ENCODE measurements at regions not wholly inside any gene's neighbourhood (a gene's known extent, or its start where the extent isn't known, plus 50 kb on each side); places are given as distances from the start of the nearest gene placed in this dataset.

- no peak for TF ChIP-seq POLR2A (IDR thresholded peaks at IDR 0.05)
- no peak for TF ChIP-seq CTCF (IDR thresholded peaks at IDR 0.05)
- no peak for TF ChIP-seq POLR2AphosphoS5 (IDR thresholded peaks at IDR 0.05)
- TF ChIP-seq EP300 (IDR thresholded peaks at IDR 0.05): no peak
Observed at GRCh38 chr6:7673063-7673536, 52.8 kb upstream of the BMP6 start.
